A549 (cell line): ENCODE measurements at regions not wholly inside any gene's neighbourhood (a gene's known extent, or its start where the extent isn't known, plus 50 kb on each side); places are given as distances from the start of the nearest gene placed in this dataset.

Source experiments
- ATAC-seq, 2 experiments: fragments of 200-7000 bp in 1 of 2; fragments of >200 bp in 1 of 2; cut with Nextera tagmentation in 1 of 2; cut with Tn5 transposase in 1 of 2; 3 replicates each; pipeline versions ENCODE4 v1.8.0 to v1.9.1; 2018 to 2020; ENCODE audit warnings: mild to moderate bottlenecking in 1 of 2, moderate library complexity in 1 of 2
- CTCF ChIA-PET: fragments of 300-600 bp; sonication (Branson Sonifier 250); formaldehyde crosslinking; extraction: SDS; loops from one replicate; lab custom pipeline; 2021; ENCODE audit warnings: antibody characterized with exemption, inconsistent platforms; lab: Yijun Ruan, JAX
- POLR2A ChIA-PET: fragments of 350-600 bp; formaldehyde crosslinking; extraction: SDS; loops from one replicate; lab custom pipeline; 2021; ENCODE audit warnings: antibody characterized with exemption, inconsistent platforms; lab: Yijun Ruan, JAX
- DNase-seq, 2 experiments: peaks; one replicate each; pipeline versions ENCODE4 v3.0.0 to v3.0.0-alpha.2; 2011 to 2016; ENCODE audit warnings: low read depth in 1 of 2, low spot score in 1 of 2
- FAIRE-seq: peaks from 2 replicates; lab custom pipeline; 2011; peaks lifted over from hg19 to GRCh38; lab: Jason Lieb, UNC
- H3K27ac ChIP-seq, 2 experiments: fragments of >200 bp; sonication (Bioruptor Twin); formaldehyde crosslinking; 3 replicates each; pipeline ENCODE4 v1.5.1; 2016 to 2017
- H3K4me1 ChIP-seq: fragments of >200 bp; sonication (Bioruptor Twin); formaldehyde crosslinking; 3 replicates; pipeline ENCODE4 v1.6.1; 2016
- H3K4me2 ChIP-seq: fragments of >200 bp; sonication (Bioruptor Twin); formaldehyde crosslinking; 3 replicates; pipeline ENCODE4 v1.6.1; 2016
- H3K4me3 ChIP-seq: fragments of >200 bp; sonication (Bioruptor Twin); formaldehyde crosslinking; 3 replicates; pipeline ENCODE4 v1.5.1; 2016
- H3K9me3 ChIP-seq: fragments of >200 bp; sonication (Bioruptor Twin); formaldehyde crosslinking; 3 replicates; pipeline ENCODE4 v1.6.1; 2016
- BHLHE40 ChIP-seq: IDR thresholded peaks from 2 replicates; pipeline ENCODE4 v1.6.1; 2012; ENCODE audit warnings: low read depth, low read length, inconsistent platforms
- CEBPB ChIP-seq, 2 experiments: fragments of >200 bp in 1 of 2; sonication (Bioruptor Twin) in 1 of 2; formaldehyde crosslinking in 1 of 2; IDR thresholded peaks; 2 replicates each; pipeline ENCODE4 v1.6.1; 2012 to 2016
- EHF ChIP-seq: fragments of 250-450 bp; sonication (Bioruptor Pico); IDR thresholded peaks from 2 replicates; pipeline ENCODE4 v1.5.0; 2020; ENCODE audit warnings: mild to moderate bottlenecking
- FOXS1 ChIP-seq: fragments of 250-450 bp; sonication (Bioruptor Pico); IDR thresholded peaks from 2 replicates; pipeline ENCODE4 v1.5.0; 2020; ENCODE audit warnings: mild to moderate bottlenecking, moderate library complexity
- JUN ChIP-seq, 2 experiments: fragments of >200 bp; sonication (Bioruptor Twin); formaldehyde crosslinking; IDR thresholded peaks; 2 replicates in 1 of 2; 3 replicates in 1 of 2; pipeline ENCODE4 v1.6.1; 2016 to 2017
- JUNB ChIP-seq: fragments of >200 bp; sonication (Bioruptor Twin); formaldehyde crosslinking; IDR thresholded peaks from 2 replicates; pipeline ENCODE4 v1.6.1; 2016
- MAFK ChIP-seq: fragments of 450-650 bp; IDR thresholded peaks from 2 replicates; pipeline ENCODE4 v1.6.1; 2014; ENCODE audit not compliant: partially characterized antibody
- MAZ ChIP-seq: fragments of 150-350 bp; IDR thresholded peaks from 2 replicates; pipeline ENCODE4 v1.6.1; 2014; ENCODE audit warnings: antibody characterized with exemption, low read depth, low read length, borderline replicate concordance
- NPAS2 ChIP-seq: fragments of 250-450 bp; sonication (Bioruptor Pico); IDR thresholded peaks from 2 replicates; pipeline ENCODE4 v1.8.0; 2022; ENCODE audit warnings: mild to moderate bottlenecking, moderate library complexity, borderline replicate concordance
- NR3C1 ChIP-seq: fragments of >200 bp; sonication (Bioruptor Twin); formaldehyde crosslinking; IDR thresholded peaks from 3 replicates; pipeline ENCODE4 v1.6.1; 2017
- PHF8 ChIP-seq: fragments of 200-600 bp; sonication (generic); IDR thresholded peaks from 2 replicates; pipeline ENCODE4 v1.6.1; 2016; ENCODE audit warnings: low read depth, mild to moderate bottlenecking, antibody characterized with exemption, moderate library complexity, borderline replicate concordance
- POLR2AphosphoS2 ChIP-seq: conservative IDR thresholded peaks from 2 replicates; pipeline ENCODE4 v1.6.1; 2012; ENCODE audit warnings: low read length, improper control_type of control experiment, inconsistent platforms
- RCOR1 ChIP-seq: fragments of 150-350 bp; IDR thresholded peaks from 2 replicates; pipeline ENCODE4 v1.6.1; 2014; ENCODE audit warnings: antibody characterized with exemption, low read length, low read depth
- TP53 ChIP-seq: fragments of 250-450 bp; sonication (Bioruptor Pico); IDR thresholded peaks from 2 replicates; pipeline ENCODE4 v1.5.0; 2021; ENCODE audit warnings: mild to moderate bottlenecking, moderate library complexity
- ZC3H11A ChIP-seq: fragments of 450-650 bp; IDR thresholded peaks from 2 replicates; pipeline ENCODE4 v1.6.1; 2014; ENCODE audit warnings: antibody characterized with exemption, mild to moderate bottlenecking
- ZSCAN20 ChIP-seq: fragments of 250-450 bp; sonication (Bioruptor Pico); IDR thresholded peaks from 2 replicates; pipeline ENCODE4 v1.8.0; 2022; ENCODE audit warnings: mild to moderate bottlenecking, moderate library complexity
- WGBS: methylation state at CpG from one replicate; pipeline ENCODE4 v1.1.6; 2017; ENCODE audit errors: missing lambda C conversion rate; 5-methylcytosine and 5-hydroxymethylcytosine counted together
- TF ChIP-seq, protein P1 (sequence below): IDR thresholded peaks from 2 replicates; pipeline ENCODE4 v1.6.1; 2012
- TF ChIP-seq, protein P2 (sequence below): IDR thresholded peaks from 2 replicates; pipeline ENCODE4 v1.6.1; 2012; ENCODE audit warnings: low read depth, borderline replicate concordance
- TF ChIP-seq, protein P3 (sequence below): fragments of 250-450 bp; sonication (Bioruptor Pico); IDR thresholded peaks from 2 replicates; pipeline ENCODE4 v1.5.0; 2021; ENCODE audit warnings: mild to moderate bottlenecking, moderate library complexity, borderline replicate concordance
- TF ChIP-seq, protein P4 (sequence below): fragments of 150-350 bp; IDR thresholded peaks from 2 replicates; pipeline ENCODE4 v1.6.1; 2014; ENCODE audit warnings: low read depth, mild to moderate bottlenecking, low read length
- TF ChIP-seq, protein P5 (sequence below): fragments of >200 bp; sonication (Bioruptor Twin); formaldehyde crosslinking; IDR thresholded peaks from 3 replicates; pipeline ENCODE4 v1.5.1; 2016

DNA sequence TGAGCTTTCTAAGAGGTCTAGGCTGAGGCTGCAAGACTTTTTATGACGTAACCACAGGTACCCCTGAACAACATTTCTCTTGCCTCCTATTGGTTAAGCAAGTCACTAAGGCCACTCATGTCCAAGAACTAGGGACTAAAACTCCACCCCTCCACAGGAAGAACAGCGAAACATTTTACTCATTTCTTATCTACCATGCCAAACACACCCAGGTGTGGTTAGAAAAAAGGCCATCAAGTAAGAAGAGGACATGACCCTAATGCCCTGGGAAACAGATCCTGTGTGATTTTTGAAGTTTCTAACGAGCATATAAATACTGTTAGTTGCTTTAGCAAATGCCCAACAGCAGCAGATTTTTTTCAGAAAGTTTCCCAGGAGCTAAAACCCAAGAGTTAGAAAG lies 282.4 kb upstream of the DYNLRB2 start:
- no peak for TF ChIP-seq PHF8
- TF ChIP-seq, protein P1, sequence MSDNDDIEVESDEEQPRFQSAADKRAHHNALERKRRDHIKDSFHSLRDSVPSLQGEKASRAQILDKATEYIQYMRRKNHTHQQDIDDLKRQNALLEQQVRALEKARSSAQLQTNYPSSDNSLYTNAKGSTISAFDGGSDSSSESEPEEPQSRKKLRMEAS, result no peak
- TF ChIP-seq RCOR1, result no peak
- no peak for TF ChIP-seq JUNB
- TF ChIP-seq NR3C1, result no peak
- no peak for TF ChIP-seq NPAS2 (CRISPR knock-in tag)
- TF ChIP-seq POLR2AphosphoS2, result no peak
- TF ChIP-seq EHF (CRISPR knock-in tag), result no peak
- no peak for TF ChIP-seq TP53 (CRISPR knock-in tag)
- TF ChIP-seq, protein P2, sequence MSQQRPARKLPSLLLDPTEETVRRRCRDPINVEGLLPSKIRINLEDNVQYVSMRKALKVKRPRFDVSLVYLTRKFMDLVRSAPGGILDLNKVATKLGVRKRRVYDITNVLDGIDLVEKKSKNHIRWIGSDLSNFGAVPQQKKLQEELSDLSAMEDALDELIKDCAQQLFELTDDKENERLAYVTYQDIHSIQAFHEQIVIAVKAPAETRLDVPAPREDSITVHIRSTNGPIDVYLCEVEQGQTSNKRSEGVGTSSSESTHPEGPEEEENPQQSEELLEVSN, result no peak
- FAIRE-seq, result no peak
- WGBS, result 55% methylated on average over 3 of the region's 3 CpGs

DNA sequence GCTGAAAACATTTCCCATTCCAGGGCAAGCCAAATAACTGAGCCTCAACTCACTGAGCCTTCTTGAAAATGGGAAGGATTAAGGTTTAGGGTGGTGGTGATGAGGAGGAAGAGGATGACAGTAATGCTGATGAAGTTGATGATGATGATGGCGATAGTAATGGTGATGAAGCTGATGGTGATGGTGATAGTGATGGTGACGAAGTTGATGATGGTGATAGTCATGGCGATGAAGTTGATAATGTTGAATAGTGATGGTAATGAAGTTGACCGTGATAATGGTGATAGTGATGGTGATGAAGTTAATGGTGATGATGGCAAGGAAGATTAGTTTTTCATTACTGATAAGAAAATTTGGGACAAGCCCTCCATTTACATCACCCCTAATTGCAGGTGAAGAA lies 285.8 kb upstream of the DYNLRB2 start:
- FAIRE-seq, result no peak
- POLR2A ChIA-PET, result no interaction called here

More for the DNA sequence above, 282.4 kb upstream of the DYNLRB2 start:
- Histone ChIP-seq H3K4me2 (no peak overlapping the region), H3K9me3 (no peaks in the 10 kb centered on the region), H3K27ac (no peak overlapping the region), H3K4me3 (no peak overlapping the region), H3K4me1 (no peaks in the 10 kb centered on the region)
- POLR2A ChIA-PET, result no interaction called here
- DNase-seq (no peak), ATAC-seq (no peak)
- CTCF ChIA-PET, result no interaction called here

More for the DNA sequence above, 285.8 kb upstream of the DYNLRB2 start:
- no peak overlapping the region for H3K27ac ChIP-seq
- WGBS, result 74% methylated on average over 4 of the region's 4 CpGs
- CTCF ChIA-PET, result interaction anchor here (1.4 to 1.7 kb wide), 2 partner anchors 8 to 11 kb away, joined by 3 to 4 read pairs; no protein-coding TSS in a partner anchor
- no peaks in the 10 kb centered on the region for H3K9me3 ChIP-seq
- DNase-seq, result no peak
- H3K4me2 ChIP-seq, result no peak overlapping the region
- no peak overlapping the region for H3K4me3 ChIP-seq
- TF ChIP-seq TP53 (CRISPR knock-in tag) (no peak), ZC3H11A (no peak), NR3C1 (no peak), JUNB (no peak), MAFK (no peak), MAZ (no peak), ZSCAN20 (CRISPR knock-in tag) (no peak), NPAS2 (CRISPR knock-in tag) (no peak), CEBPB (IDR thresholded peaks at IDR 0.05) (no peak), POLR2AphosphoS2 (no peak), FOXS1 (CRISPR knock-in tag) (no peak), JUN (IDR thresholded peaks at IDR 0.05) (no peak), BHLHE40 (no peak)
- TF ChIP-seq, protein P3, sequence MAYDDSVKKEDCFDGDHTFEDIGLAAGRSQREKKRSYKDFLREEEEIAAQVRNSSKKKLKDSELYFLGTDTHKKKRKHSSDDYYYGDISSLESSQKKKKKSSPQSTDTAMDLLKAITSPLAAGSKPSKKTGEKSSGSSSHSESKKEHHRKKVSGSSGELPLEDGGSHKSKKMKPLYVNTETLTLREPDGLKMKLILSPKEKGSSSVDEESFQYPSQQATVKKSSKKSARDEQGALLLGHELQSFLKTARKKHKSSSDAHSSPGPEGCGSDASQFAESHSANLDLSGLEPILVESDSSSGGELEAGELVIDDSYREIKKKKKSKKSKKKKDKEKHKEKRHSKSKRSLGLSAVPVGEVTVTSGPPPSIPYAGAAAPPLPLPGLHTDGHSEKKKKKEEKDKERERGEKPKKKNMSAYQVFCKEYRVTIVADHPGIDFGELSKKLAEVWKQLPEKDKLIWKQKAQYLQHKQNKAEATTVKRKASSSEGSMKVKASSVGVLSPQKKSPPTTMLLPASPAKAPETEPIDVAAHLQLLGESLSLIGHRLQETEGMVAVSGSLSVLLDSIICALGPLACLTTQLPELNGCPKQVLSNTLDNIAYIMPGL, result no peak
- TF ChIP-seq, protein P1, result no peak
- TF ChIP-seq, protein P4, sequence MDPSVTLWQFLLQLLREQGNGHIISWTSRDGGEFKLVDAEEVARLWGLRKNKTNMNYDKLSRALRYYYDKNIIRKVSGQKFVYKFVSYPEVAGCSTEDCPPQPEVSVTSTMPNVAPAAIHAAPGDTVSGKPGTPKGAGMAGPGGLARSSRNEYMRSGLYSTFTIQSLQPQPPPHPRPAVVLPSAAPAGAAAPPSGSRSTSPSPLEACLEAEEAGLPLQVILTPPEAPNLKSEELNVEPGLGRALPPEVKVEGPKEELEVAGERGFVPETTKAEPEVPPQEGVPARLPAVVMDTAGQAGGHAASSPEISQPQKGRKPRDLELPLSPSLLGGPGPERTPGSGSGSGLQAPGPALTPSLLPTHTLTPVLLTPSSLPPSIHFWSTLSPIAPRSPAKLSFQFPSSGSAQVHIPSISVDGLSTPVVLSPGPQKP, result no peak
- TF ChIP-seq, protein P5, sequence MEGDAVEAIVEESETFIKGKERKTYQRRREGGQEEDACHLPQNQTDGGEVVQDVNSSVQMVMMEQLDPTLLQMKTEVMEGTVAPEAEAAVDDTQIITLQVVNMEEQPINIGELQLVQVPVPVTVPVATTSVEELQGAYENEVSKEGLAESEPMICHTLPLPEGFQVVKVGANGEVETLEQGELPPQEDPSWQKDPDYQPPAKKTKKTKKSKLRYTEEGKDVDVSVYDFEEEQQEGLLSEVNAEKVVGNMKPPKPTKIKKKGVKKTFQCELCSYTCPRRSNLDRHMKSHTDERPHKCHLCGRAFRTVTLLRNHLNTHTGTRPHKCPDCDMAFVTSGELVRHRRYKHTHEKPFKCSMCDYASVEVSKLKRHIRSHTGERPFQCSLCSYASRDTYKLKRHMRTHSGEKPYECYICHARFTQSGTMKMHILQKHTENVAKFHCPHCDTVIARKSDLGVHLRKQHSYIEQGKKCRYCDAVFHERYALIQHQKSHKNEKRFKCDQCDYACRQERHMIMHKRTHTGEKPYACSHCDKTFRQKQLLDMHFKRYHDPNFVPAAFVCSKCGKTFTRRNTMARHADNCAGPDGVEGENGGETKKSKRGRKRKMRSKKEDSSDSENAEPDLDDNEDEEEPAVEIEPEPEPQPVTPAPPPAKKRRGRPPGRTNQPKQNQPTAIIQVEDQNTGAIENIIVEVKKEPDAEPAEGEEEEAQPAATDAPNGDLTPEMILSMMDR, result no peak
- H3K4me1 ChIP-seq, result peaks cover 5% of the 10 kb centered on the region; the same call in 1 of the 3 replicates
- ATAC-seq, result no peak
